AG04449 (cell line): ENCODE measurements at regions not wholly inside any gene's neighbourhood (a gene's known extent, or its start where the extent isn't known, plus 50 kb on each side); places are given as distances from the start of the nearest gene placed in this dataset.

ENCODE experiments used
- CTCF ChIA-PET: fragments of 350-600 bp; formaldehyde crosslinking; extraction: SDS; loops from one replicate; lab custom pipeline; 2021; ENCODE audit warnings: antibody characterized with exemption; lab: Yijun Ruan, JAX
- POLR2A ChIA-PET: fragments of 400-600, 350-600 bp; formaldehyde crosslinking; extraction: SDS; loops from one replicate; lab custom pipeline; 2020; ENCODE audit warnings: antibody characterized with exemption, inconsistent platforms; lab: Yijun Ruan, JAX
- DNase-seq: peaks from one replicate; pipeline ENCODE4 v3.0.0-alpha.2; 2010; ENCODE audit warnings: low read depth, low spot score
- H3K4me3 ChIP-seq: 2 replicates; pipeline ENCODE4 v1.5.1; 2011; ENCODE audit warnings: low read depth, mild to moderate bottlenecking, control low read depth, low read length
- CTCF ChIP-seq: IDR thresholded peaks from one replicate; pipeline ENCODE4 v1.5.1; 2011; ENCODE audit warnings: mild to moderate bottlenecking, moderate library complexity, low read length, control low read depth, inconsistent platforms; ENCODE audit not compliant: insufficient read depth; ENCODE audit errors: missing control alignments

- ChIA-PET CTCF (no interaction called here), POLR2A (no interaction called here)
- DNase-seq, result no peak
- no peak for TF ChIP-seq CTCF
- H3K4me3 ChIP-seq, result no peak overlapping the region
Measured at GRCh38 chr6:10323018-10323417, 91.9 kb downstream of the TFAP2A start.

- no peak for TF ChIP-seq CTCF
- CTCF ChIA-PET, result no interaction called here
- POLR2A ChIA-PET, result no interaction called here
- no peak overlapping the region for H3K4me3 ChIP-seq
- no peak for DNase-seq
Measured at GRCh38 chr6:10320291-10320690, 94.6 kb downstream of the TFAP2A start.

GRCh38 chr6:10316373-10316721, 98.5 kb downstream of the TFAP2A start:
- no peak overlapping the region for H3K4me3 ChIP-seq
- no peak for TF ChIP-seq CTCF
- DNase-seq, result peak; percentile 42
- CTCF ChIA-PET, result no interaction called here
- POLR2A ChIA-PET, result no interaction called here

GRCh38 chr6:10315658-10316372, 99.1 kb downstream of the TFAP2A start:
- CTCF ChIA-PET, result no interaction called here
- no peak overlapping the region for H3K4me3 ChIP-seq
- POLR2A ChIA-PET, result no interaction called here

GRCh38 chr6:10315034-10315433, 99.8 kb downstream of the TFAP2A start:
- no peak for DNase-seq
- TF ChIP-seq CTCF, result no peak
- POLR2A ChIA-PET, result no interaction called here
- H3K4me3 ChIP-seq, result no peak overlapping the region
- CTCF ChIA-PET, result no interaction called here

More at GRCh38 chr6:10315658-10316372, 99.1 kb downstream of the TFAP2A start:
- TF ChIP-seq CTCF, result no peak
- no peak for DNase-seq

GRCh38 chr6:10314163-10314955, 100.5 kb downstream of the TFAP2A start:
- H3K4me3 ChIP-seq, result no peak overlapping the region
- ChIA-PET POLR2A (no interaction called here), CTCF (no interaction called here)
- no peak for TF ChIP-seq CTCF
- DNase-seq, result no peak
